ENCODE measurements at regions not wholly inside any gene's neighbourhood (a gene's known extent, or its start where the extent isn't known, plus 50 kb on each side); places are given as distances from the start of the nearest gene placed in this dataset.

- no peak for DNase-seq
Measured at GRCh38 chr14:85963486-85963885, 433.5 kb downstream of the FLRT2 start.

GRCh38 chr14:85960756-85961155 is 430.8 kb downstream of the FLRT2 start:
- in situ Hi-C loops (cut with HindIII; ENCODE audit: low pct_ligation_motif_present, low sequenced_read_pairs): no loop called here
- DNase-seq: no peak
- no peak overlapping the region for H3K27ac ChIP-seq
- H3K4me3 ChIP-seq (ENCODE audit: low read depth, low read length): no peak overlapping the region
- TF ChIP-seq, protein P1, sequence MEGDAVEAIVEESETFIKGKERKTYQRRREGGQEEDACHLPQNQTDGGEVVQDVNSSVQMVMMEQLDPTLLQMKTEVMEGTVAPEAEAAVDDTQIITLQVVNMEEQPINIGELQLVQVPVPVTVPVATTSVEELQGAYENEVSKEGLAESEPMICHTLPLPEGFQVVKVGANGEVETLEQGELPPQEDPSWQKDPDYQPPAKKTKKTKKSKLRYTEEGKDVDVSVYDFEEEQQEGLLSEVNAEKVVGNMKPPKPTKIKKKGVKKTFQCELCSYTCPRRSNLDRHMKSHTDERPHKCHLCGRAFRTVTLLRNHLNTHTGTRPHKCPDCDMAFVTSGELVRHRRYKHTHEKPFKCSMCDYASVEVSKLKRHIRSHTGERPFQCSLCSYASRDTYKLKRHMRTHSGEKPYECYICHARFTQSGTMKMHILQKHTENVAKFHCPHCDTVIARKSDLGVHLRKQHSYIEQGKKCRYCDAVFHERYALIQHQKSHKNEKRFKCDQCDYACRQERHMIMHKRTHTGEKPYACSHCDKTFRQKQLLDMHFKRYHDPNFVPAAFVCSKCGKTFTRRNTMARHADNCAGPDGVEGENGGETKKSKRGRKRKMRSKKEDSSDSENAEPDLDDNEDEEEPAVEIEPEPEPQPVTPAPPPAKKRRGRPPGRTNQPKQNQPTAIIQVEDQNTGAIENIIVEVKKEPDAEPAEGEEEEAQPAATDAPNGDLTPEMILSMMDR (IDR thresholded peaks at IDR 0.05; ENCODE audit: low read depth, low read length, missing control alignments): no peak
- no peaks in the 10 kb centered on the region for H3K36me3 ChIP-seq (replicated peaks)
- no peaks in the 10 kb centered on the region for H3K27me3 ChIP-seq (replicated peaks)

More at GRCh38 chr14:85963486-85963885, 433.5 kb downstream of the FLRT2 start:
- no peak overlapping the region for H3K27ac ChIP-seq
- no peak overlapping the region for H3K4me3 ChIP-seq (ENCODE audit: low read depth, low read length)
- TF ChIP-seq, protein P1 (IDR thresholded peaks at IDR 0.05; ENCODE audit: low read depth, low read length, missing control alignments): no peak
- no peaks in the 10 kb centered on the region for H3K36me3 ChIP-seq (replicated peaks)
- in situ Hi-C loops (cut with HindIII; ENCODE audit: low pct_ligation_motif_present, low sequenced_read_pairs): no loop called here
- H3K27me3 ChIP-seq (replicated peaks): no peaks in the 10 kb centered on the region

DNA sequence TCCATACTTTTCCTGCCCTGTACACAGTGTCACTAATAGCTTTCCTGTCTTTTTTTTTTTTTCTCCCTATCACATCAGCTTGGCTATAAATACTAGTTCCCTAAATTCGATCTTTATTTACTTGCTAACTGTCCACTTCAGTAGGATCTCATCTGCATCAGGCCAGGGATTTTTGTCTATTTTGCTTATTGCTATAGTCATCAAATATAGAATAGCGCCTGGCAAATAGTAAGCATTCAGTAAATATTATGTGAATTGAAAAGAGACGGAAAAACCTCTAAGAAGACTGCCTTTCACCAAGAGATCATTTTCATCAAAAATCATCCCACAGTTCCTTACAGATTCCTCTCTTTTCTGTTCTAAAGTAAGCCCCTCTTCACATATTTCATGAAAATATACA is 429.1 kb downstream of the FLRT2 start:
- no peak overlapping the region for H3K4me3 ChIP-seq (ENCODE audit: low read depth, low read length)
- in situ Hi-C loops (cut with HindIII; ENCODE audit: low pct_ligation_motif_present, low sequenced_read_pairs): no loop called here
- TF ChIP-seq, protein P1 (IDR thresholded peaks at IDR 0.05; ENCODE audit: low read depth, low read length, missing control alignments): no peak
- no peaks in the 10 kb centered on the region for H3K36me3 ChIP-seq (replicated peaks)
- no peaks in the 10 kb centered on the region for H3K27me3 ChIP-seq (replicated peaks)
- no peak for DNase-seq
- H3K27ac ChIP-seq: no peak overlapping the region

- Histone ChIP-seq H3K27ac (no peak overlapping the region), H3K27me3 (replicated peaks) (no peaks in the 10 kb centered on the region), H3K36me3 (replicated peaks) (no peaks in the 10 kb centered on the region), H3K4me3 (ENCODE audit: low read depth, low read length) (no peak overlapping the region)
- TF ChIP-seq, protein P1 (IDR thresholded peaks at IDR 0.05; ENCODE audit: low read depth, low read length, missing control alignments): peak; percentile 13
- DNase-seq: no peak
- in situ Hi-C loops (cut with HindIII; ENCODE audit: low pct_ligation_motif_present, low sequenced_read_pairs): no loop called here
Measured at GRCh38 chr14:85958069-85958468, 428.1 kb downstream of the FLRT2 start.

- TF ChIP-seq, protein P1 (IDR thresholded peaks at IDR 0.05; ENCODE audit: low read depth, low read length, missing control alignments): no peak
- H3K36me3 ChIP-seq (replicated peaks): no peaks in the 10 kb centered on the region
- in situ Hi-C loops (cut with HindIII; ENCODE audit: low pct_ligation_motif_present, low sequenced_read_pairs): no loop called here
- H3K4me3 ChIP-seq (ENCODE audit: low read depth, low read length): no peak overlapping the region
- H3K27ac ChIP-seq: no peak overlapping the region
- no peaks in the 10 kb centered on the region for H3K27me3 ChIP-seq (replicated peaks)
- no peak for DNase-seq
Measured at GRCh38 chr14:85953265-85953664, 423.3 kb downstream of the FLRT2 start.

DNA sequence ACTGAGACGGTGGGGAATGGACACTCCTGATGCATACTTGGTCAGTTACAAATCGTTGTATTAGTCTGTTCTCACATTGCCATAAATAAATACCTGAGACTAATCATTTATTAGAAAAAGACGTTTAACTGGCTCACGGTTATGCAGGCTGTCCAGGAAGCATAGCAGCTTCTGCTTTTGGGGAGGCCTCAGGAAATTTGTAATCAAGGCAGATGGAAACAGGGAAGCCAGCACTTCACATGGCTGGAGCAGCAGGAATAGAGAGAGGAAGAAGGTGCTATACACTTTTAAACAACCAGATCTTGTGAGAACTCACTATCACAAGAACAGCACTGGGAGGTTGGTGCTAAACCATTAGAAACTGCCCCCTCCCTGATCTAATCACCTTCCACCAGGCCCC is 418.2 kb downstream of the FLRT2 start:
- TF ChIP-seq, protein P1 (IDR thresholded peaks at IDR 0.05; ENCODE audit: low read depth, low read length, missing control alignments): no peak
- in situ Hi-C loops (cut with HindIII; ENCODE audit: low pct_ligation_motif_present, low sequenced_read_pairs): no loop called here
- H3K4me3 ChIP-seq (ENCODE audit: low read depth, low read length): no peak overlapping the region
- H3K36me3 ChIP-seq (replicated peaks): no peaks in the 10 kb centered on the region
- H3K27me3 ChIP-seq (replicated peaks): no peaks in the 10 kb centered on the region
- DNase-seq: no peak
- H3K27ac ChIP-seq: no peak overlapping the region
